Thoracic aorta (tissue), 2 donors: ENCODE measurements at regions not wholly inside any gene's neighbourhood (a gene's known extent, or its start where the extent isn't known, plus 50 kb on each side); places are given as distances from the start of the nearest gene placed in this dataset.
"Not testable (repeated sequence)": the region's sequence is repeated elsewhere in the genome, so short reads cannot be mapped to it uniquely, and the experiment has no call there.

Experiments
- ATAC-seq: fragments of 150-250 bp; one replicate; pipeline ENCODE4 v1.8.0; 2017; ENCODE audit warnings: low read depth; ENCODE audit not compliant: insufficient number of reproducible peaks, low FRiP score
- DNase-seq: peaks from one replicate; pipeline ENCODE4 v3.0.0-alpha.2; 2020; ENCODE audit warnings: low spot score
- H3K27ac ChIP-seq, 2 donors: fragments of 200-600 bp; sonication (generic); 1 replicate in 1 of 2; 2 replicates in 1 of 2; pipeline ENCODE4 v1.5.1; 2016; ENCODE audit warnings: mild to moderate bottlenecking in 2 of 2, moderate library complexity in 2 of 2
- H3K27me3 ChIP-seq: fragments of 200-600 bp; sonication (generic); replicated peaks from 2 replicates; pipeline ENCODE4 v1.6.0; 2016; ENCODE audit warnings: mild to moderate bottlenecking; ENCODE audit not compliant: insufficient read depth
- H3K36me3 ChIP-seq: fragments of 200-600 bp; sonication (generic); one replicate; pipeline ENCODE4 v1.5.1; 2016
- H3K4me1 ChIP-seq, 2 donors: fragments of 200-600 bp; sonication (generic); 1 replicate in 1 of 2; 2 replicates in 1 of 2; pipeline versions ENCODE4 v1.5.1 to v1.6.0; 2016; ENCODE audit warnings: low read depth in 2 of 2, mild to moderate bottlenecking in 1 of 2; ENCODE audit not compliant: control insufficient read depth in 1 of 2
- H3K4me3 ChIP-seq: fragments of 200-600 bp; sonication (generic); 2 replicates; pipeline ENCODE4 v1.5.1; 2016; ENCODE audit warnings: mild to moderate bottlenecking
- H3K9me3 ChIP-seq: fragments of 200-600 bp; sonication (generic); 2 replicates; pipeline ENCODE4 v1.5.1; 2016
- CTCF ChIP-seq: fragments of 200-600 bp; sonication (generic); IDR thresholded peaks from one replicate; pipeline ENCODE4 v1.5.1; 2019; ENCODE audit warnings: antibody characterized with exemption

- ATAC-seq: no peak
- H3K4me3 ChIP-seq: no peak overlapping the region
Measured at GRCh38 chr1:172938681-172939080, 112.1 kb downstream of the TNFSF18 start.

GRCh38 chr1:172939475-172939874 lies 111.3 kb downstream of the TNFSF18 start:
- DNase-seq (no peak), ATAC-seq (no peak)
- no peak for TF ChIP-seq CTCF
- H3K9me3 ChIP-seq: no peaks in the 10 kb centered on the region
- no peak overlapping the region for H3K4me3 ChIP-seq
- no peaks in the 10 kb centered on the region for H3K36me3 ChIP-seq
- no peak overlapping the region for H3K27ac ChIP-seq
- H3K4me1 ChIP-seq: peaks cover 0 to 10% of the 10 kb centered on the region in 2 donors
- H3K27me3 ChIP-seq: no peaks in the 10 kb centered on the region

More at GRCh38 chr1:172938681-172939080, 112.1 kb downstream of the TNFSF18 start:
- Histone ChIP-seq H3K4me1 (peaks cover 2 to 18% of the 10 kb centered on the region in 2 donors), H3K27me3 (no peaks in the 10 kb centered on the region), H3K36me3 (no peaks in the 10 kb centered on the region), H3K9me3 (no peaks in the 10 kb centered on the region), H3K27ac (no peak overlapping the region)
- no peak for DNase-seq
- TF ChIP-seq CTCF: no peak

- no peak for TF ChIP-seq CTCF
- no peak for ATAC-seq
- no peak overlapping the region for H3K27ac ChIP-seq
- H3K9me3 ChIP-seq: no peaks in the 10 kb centered on the region
- no peaks in the 10 kb centered on the region for H3K36me3 ChIP-seq
- DNase-seq: no peak
- peaks cover 0 to 7% of the 10 kb centered on the region in 2 donors for H3K4me1 ChIP-seq
- no peaks in the 10 kb centered on the region for H3K27me3 ChIP-seq
- H3K4me3 ChIP-seq: no peak overlapping the region
Measured at GRCh38 chr1:172940174-172940855, 110.4 kb downstream of the TNFSF18 start.

- H3K27me3 ChIP-seq: no peaks in the 10 kb centered on the region
- no peak for DNase-seq
- no peak overlapping the region for H3K4me3 ChIP-seq
- H3K27ac ChIP-seq: no peak overlapping the region
- peaks cover 0 to 7% of the 10 kb centered on the region in 2 donors for H3K4me1 ChIP-seq
- no peaks in the 10 kb centered on the region for H3K9me3 ChIP-seq
- ATAC-seq: no peak
- no peaks in the 10 kb centered on the region for H3K36me3 ChIP-seq
- no peak for TF ChIP-seq CTCF
Measured at GRCh38 chr1:172941471-172941870, 109.3 kb downstream of the TNFSF18 start.

- H3K4me1 ChIP-seq: peaks cover 0 to 7% of the 10 kb centered on the region in 2 donors
- H3K36me3 ChIP-seq: no peaks in the 10 kb centered on the region
- DNase-seq (no peak), ATAC-seq (no peak)
- H3K27me3 ChIP-seq: no peaks in the 10 kb centered on the region
- no peak for TF ChIP-seq CTCF
- no peak overlapping the region for H3K4me3 ChIP-seq
- no peak overlapping the region for H3K27ac ChIP-seq
- H3K9me3 ChIP-seq: no peaks in the 10 kb centered on the region
Measured at GRCh38 chr1:172941945-172942344, 108.8 kb downstream of the TNFSF18 start.

GRCh38 chr1:172943138-172943537 lies 107.6 kb downstream of the TNFSF18 start:
- H3K27me3 ChIP-seq, H3K9me3 ChIP-seq, H3K27ac ChIP-seq, DNase-seq, H3K4me1 ChIP-seq, ATAC-seq, H3K4me3 ChIP-seq, H3K36me3 ChIP-seq: not testable (repeated sequence)
